ENCODE measurements at regions not wholly inside any gene's neighbourhood (a gene's known extent, or its start where the extent isn't known, plus 50 kb on each side); places are given as distances from the start of the nearest gene placed in this dataset.

DNA sequence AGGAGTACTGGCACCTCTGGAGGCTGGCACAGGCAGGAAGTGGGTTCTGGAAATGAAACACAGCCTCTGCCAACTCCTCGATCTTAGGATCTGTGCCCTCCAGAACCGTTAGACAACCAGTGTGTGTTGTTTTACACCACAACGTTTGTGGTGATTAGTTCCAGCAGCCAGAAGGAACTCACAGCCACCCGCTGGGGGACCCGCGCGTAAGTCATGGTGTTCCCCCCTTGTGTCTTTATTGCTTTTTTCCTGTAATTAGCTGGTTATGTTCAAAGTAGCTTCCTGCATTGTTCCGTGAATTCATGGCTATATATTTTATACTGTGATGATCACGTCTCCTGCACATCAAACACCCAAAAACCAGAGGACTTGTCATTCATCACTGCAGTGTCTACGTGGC is 117.4 kb downstream of the RNASET2 start:
- TF ChIP-seq CTCF (IDR thresholded peaks at IDR 0.05) (no peak), ZFX (IDR thresholded peaks at IDR 0.05; ENCODE audit: borderline replicate concordance) (no peak)

Data from 22Rv1 (cell line).